ENCODE measurements at regions not wholly inside any gene's neighbourhood (a gene's known extent, or its start where the extent isn't known, plus 50 kb on each side); places are given as distances from the start of the nearest gene placed in this dataset.

GRCh38 chr11:26187639-26188038, 144.3 kb upstream of the ANO3 start:
- no peak for DNase-seq (ENCODE audit: low read depth)

- DNase-seq (ENCODE audit: low read depth): no peak
Observed at GRCh38 chr11:26188554-26188953, 143.4 kb upstream of the ANO3 start.

GRCh38 chr11:26191193-26191592, 140.7 kb upstream of the ANO3 start:
- no peak for DNase-seq (ENCODE audit: low read depth)

- DNase-seq (ENCODE audit: low read depth): no peak
Observed at GRCh38 chr11:26193694-26194365, 138.1 kb upstream of the ANO3 start.

- DNase-seq (ENCODE audit: low read depth): no peak
Observed at GRCh38 chr11:26194881-26195280, 137.0 kb upstream of the ANO3 start.

DNA sequence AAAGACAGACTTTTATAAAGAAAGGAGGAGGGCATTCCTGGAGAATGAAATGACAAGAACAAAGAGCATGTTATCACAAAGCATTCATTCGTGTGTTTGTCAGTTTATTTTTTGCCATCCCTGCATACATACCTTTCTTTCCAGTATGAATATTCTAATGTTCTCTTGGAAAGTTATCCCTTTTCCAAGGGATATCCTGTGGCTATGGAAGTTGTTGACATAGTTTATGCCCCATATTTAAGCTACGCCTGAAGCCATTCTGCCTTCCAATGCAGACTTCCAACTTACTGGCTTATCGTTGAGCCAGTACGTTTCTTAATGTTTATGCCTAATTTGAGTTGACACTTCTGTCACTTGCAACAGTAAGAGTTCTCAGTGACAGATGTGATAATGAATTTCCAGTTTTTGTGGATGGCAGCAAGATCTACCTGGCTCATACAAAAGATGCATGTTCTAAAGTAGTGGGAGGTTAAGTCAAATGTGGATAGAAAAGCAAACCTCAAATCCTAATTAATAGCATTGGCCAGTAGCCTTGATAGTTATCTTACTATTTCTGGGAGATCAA, 133.3 kb upstream of the ANO3 start:
- DNase-seq (ENCODE audit: low read depth): no peak

DNA sequence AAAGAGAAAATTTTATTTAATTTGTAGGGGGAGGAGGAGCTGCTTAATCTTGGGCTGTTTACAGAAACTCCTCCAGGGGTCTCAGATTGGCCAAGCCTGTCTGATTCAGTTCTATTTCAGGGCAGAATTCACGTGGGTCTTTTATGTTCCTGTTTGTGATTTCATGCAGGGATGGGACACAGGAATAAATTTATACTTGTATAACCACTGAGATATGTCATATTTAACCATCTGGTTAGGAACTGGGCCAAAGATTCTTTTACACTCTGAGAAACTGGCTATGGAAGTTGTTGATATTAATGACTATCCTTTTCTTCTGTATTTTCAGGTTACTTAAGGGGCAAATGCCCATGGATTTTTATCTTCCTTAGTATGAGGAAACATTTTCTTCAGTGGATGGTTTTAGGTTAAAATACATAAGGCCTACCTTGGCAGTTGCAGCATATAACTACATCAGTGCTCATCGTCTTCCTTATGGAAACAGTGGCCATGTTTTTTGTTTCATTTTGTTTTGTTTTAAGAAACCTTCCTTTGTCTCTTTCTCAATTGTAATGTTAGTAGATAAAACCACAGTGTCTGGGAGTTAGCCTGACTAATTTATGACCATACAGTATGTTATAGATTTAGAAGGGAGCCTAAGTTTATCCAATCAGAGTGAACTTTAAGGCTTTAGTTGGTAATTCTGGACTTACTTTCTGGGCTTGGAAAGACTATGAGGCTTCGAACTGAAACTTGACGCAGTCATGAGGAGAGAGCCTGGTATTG, 132.4 kb upstream of the ANO3 start:
- no peak for DNase-seq (ENCODE audit: low read depth)

DNA sequence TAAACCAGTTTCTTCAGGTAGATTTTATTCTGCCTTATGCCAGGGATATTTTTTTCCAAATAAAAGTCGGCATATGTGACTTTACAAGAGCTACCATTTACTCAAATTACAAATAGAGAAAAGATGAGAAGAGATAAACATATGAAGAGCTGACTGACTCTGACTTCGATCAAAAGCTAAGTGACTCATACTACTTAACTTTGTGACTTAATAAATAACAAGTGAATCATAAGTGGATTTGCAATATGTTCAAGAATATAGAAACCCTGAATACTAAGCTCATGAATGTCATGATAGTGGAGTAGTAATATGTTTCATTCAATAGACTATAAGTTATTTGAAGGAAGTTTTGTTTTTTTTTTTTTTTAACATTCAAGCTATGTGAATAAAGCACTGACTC, 130.5 kb upstream of the ANO3 start:
- no peak for DNase-seq (ENCODE audit: low read depth)

DNA sequence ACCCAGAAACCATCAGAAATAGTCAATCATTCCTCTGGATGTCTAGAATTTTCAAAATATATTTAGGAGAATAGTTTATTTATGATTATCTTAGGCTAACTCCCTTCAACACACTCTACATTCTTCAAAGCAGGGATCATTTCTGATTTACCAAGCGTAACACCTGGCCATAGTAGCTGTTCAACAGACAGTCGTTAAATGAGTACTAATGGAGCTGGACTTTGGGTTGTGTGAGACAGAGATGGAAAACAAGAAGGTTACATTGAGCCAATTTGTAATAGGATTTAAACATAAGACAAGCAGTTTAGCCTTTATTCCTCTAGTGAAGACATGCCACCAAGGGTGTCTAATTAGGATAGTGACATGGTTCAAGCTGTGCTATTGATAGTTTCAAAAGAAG, 129.2 kb upstream of the ANO3 start:
- no peak for DNase-seq (ENCODE audit: low read depth)

DNA sequence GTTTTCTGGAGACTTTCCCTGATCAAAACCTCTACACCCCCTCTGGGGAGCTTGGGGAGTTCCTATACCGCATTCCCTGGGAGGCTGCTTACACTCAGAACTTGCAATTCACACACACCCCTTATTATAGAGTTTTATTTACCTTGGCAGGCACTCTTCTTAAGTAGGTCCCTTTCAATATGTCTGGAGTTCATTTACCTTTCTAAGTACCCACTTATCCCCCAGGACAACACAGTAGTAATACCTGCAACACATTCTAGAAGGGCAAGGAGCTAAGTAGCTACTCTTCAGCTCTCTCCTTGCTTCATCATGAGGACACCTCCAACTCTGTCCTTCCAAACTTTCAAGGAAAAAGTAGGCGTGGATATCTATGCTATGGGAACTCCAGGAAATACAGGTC, 127.8 kb upstream of the ANO3 start:
- DNase-seq (ENCODE audit: low read depth): no peak

DNA sequence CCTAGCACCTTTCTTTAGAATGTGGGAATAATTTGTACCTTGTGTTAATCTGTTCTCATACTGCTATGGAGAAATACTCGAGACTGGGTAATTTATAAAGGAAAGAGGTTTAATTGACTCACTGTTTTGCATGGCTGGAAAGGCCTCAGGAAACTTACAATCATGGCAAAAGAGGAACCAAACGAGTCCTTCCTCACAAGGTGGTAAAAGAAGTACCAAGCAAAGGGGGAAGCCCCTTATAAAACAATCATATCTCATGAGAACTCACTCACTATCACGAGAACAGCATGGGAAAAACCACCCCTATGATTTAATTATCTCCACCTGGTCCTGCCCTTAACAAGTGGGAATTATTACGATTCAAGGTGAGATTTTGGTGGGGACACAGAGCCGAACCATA, 127.1 kb upstream of the ANO3 start:
- no peak for DNase-seq (ENCODE audit: low read depth)

GRCh38 chr11:26219183-26220117, 112.5 kb upstream of the ANO3 start:
- no peak for DNase-seq (ENCODE audit: low read depth)

DNA sequence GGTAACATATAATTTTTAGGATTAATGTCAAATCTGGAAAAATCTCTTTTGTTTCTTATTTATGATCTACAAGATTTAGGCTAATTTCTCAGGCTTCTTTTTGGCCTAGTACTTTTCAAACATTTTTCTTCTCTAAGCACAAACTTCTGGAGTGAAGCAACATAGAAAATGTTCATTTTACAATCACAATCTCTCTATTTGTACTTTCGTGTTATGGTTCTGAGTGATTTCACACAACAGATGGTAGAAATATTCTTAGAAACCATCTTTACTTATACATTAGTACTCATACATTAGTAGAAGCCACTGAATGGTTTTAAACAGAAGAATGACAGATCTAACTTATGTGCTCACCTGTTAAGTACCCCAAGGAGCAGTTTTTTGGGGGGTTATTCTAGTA, 106.3 kb upstream of the ANO3 start:
- no peak for DNase-seq (ENCODE audit: low read depth)

DNA sequence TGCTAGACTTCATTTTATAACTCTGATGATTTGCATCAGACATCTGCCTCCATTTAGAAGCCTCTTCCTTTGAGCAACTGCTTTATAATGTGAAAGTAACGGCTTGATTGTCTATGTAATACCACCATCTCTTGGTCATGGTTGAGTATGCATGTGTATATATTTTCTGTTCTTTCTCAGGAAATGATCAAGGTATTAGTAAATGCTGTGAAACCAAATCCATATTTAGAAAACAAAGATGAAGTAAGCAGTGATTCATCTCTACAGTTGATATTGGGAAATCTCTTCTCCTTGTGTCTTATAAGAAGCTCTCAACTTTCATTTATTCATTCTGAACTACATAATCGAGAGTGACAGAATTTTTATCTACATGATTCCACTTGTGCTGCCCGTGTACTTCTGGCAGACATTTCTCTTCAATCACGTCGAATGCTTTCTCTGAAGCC, 104.6 kb upstream of the ANO3 start:
- no peak for DNase-seq (ENCODE audit: low read depth)

DNA sequence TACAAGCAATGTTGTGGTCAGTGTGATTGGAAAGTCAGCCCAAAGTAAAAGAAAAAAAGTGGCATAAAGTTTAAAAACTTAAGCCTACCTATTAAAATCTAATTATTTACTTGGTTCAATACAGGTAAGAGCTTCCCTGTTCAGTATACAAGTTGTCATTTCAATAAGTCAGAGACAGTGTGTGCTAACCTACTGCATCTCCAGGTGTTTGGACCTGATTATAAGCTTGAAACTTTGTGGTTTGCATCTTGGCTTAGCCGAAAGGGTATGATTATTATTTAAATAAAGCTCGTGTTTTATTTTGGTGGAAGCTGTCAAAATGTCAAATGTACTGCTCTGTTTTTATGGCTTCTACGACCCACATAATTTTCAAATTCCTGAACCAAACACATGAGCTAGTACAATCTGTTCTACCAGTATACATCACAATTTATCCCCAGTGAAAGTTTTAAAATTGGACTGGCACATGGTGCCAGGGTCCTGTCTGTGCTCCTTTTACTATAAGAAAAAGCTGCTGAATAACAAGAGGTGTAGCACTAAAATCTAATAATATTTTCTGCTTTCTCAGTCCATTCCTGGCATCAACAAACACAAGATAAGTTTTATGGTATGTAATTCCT, 103.9 kb upstream of the ANO3 start:
- no peak for DNase-seq (ENCODE audit: low read depth)

GRCh38 chr11:26228778-26229177, 103.2 kb upstream of the ANO3 start:
- DNase-seq (ENCODE audit: low read depth): no peak

DNA sequence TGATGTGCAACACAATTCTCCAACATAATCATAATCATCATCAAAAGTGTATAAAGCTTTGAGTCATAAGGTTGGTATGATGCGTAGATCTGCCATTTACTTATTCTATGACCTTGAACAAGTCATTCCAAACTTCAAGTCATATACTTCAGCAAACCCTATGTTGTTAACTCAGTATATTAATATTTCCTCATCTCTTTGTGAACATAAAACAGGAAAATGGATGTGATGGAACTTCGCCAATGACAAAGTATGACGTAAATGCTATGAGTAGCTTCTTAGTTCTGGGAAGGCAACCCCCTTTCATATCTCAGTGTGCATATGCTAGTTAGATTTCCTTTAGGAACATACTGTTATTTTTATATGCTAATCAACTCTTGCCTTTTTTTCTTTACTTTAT, 102.7 kb upstream of the ANO3 start:
- DNase-seq (ENCODE audit: low read depth): no peak

DNA sequence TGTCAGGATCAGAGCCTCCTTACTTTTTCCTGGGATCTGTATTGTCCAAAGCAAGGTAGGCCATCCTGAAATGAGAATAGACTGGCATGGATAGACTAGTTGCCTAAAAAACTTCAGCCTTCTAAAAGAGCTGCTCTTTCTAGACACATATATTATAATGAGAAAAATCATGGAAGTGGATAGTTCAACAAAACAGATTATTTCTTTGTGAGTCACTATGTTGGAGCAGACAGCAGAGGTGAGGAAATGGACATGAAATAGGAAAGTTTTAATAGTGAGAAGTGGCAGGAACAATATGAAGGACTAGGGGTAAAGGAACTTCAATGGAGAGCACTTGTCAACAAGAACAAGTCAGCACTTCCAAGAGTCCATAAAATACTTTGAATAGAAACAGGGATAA, 101.9 kb upstream of the ANO3 start:
- no peak for DNase-seq (ENCODE audit: low read depth)

- no peak for DNase-seq (ENCODE audit: low read depth)
Observed at GRCh38 chr11:26231252-26231661, 100.7 kb upstream of the ANO3 start.

GRCh38 chr11:26234451-26234850, 97.5 kb upstream of the ANO3 start:
- DNase-seq (ENCODE audit: low read depth): no peak

GRCh38 chr11:26243426-26243825, 88.5 kb upstream of the ANO3 start:
- no peak for DNase-seq (ENCODE audit: low read depth)

- DNase-seq (ENCODE audit: low read depth): no peak
Observed at GRCh38 chr11:26244207-26244606, 87.7 kb upstream of the ANO3 start.
